Activated CD4-positive, alpha-beta T cell treated with anti-CD3 and anti-CD28 coated beads for 48 hours (primary cell): ENCODE measurements at regions not wholly inside any gene's neighbourhood (a gene's known extent, or its start where the extent isn't known, plus 50 kb on each side); places are given as distances from the start of the nearest gene placed in this dataset.
"Not testable (repeated sequence)": the region's sequence is repeated elsewhere in the genome, so short reads cannot be mapped to it uniquely, and the experiment has no call there.

Experiments used
- DNase-seq: peaks from one replicate; pipeline ENCODE4 v3.0.0-alpha.2; 2020

DNA sequence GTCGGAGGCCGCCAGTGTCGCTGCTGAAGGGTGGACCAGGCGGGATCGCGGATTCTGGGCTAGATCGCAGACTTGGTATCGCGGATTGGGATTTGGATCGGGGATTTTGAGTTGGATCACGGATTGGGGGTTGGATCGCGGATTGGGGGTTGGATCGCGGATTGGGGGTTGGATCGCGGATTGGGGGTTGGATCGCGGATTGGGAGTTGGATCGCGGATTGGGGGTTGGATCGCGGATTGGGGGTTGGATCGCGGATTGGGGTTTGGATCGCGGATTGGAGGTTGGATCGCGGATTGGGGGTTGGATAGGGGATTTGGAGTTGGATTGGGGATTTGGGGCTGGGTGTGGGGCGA, 93.1 kb upstream of the THOC3 start:
- not testable (repeated sequence) for DNase-seq

DNA sequence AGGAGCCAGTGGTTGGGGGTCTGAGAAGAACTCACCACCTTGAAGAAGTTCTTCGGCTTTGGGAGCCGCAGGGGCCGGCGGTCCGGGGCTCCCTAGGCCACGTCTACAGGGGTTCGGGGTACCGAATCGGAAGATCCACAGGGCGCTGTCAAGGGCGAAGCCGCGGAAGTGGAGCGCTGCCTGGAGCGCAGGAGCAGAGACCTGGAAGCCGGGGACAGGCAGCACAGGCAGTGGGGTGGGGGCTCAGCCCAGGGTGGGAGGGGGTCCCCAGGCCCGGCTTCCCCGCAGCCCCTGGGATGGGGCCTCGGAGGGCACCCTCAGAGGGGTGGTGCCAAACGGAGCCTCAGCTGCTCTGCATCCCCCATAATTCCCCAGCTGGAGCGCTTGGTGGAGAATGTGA, 93.5 kb upstream of the THOC3 start:
- DNase-seq: not testable (repeated sequence)

DNA sequence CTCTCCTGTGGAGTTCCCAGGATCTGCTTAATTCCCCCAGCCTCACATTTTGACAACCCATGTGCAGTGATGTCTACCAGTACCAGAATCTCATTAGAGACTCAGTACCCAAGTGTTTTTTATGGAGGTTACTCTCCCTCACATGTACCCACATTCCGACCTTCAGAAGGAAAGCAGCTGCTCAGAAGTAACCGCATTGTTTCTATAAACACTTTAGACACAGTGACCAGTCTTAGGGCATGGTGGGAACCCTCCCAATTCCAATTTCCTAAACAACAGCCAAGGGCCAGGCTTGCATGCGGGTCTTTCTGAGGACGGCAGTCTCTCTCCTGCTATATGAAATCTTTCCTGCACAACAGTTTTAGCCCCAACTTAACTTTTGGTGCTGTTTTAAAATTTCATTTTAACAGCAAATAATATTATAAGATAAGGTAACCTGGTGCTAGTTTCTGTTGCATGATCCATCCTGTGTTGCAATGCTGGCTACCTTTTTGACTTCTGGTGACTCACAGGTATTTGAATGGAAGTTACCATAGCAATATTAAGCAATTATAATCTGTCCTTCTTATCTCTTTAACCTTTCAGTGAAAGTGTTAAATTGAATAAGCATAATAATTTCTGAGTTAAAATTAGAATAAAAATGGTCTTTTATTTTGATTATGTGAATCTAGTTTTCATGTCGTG, 98.3 kb upstream of the THOC3 start:
- not testable (repeated sequence) for DNase-seq

DNA sequence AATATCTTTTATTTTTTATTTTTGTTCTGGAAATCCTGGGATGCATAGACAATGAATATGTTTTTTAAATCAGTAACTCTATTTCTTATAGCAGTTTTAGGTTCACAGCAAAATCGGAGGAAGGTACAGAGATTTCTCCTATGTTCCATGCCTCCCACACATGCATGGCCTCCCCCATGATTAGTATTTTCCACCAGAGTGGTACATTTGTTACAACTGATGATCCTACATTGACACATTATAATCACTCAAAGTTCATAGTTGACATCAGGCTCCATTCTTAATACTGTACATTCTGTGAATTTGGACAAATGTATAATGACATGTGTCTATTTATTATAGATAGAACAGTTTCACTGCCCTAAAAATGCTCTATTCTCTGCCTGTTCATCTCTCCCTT, 99.0 kb upstream of the THOC3 start:
- peak; percentile 15 for DNase-seq

DNA sequence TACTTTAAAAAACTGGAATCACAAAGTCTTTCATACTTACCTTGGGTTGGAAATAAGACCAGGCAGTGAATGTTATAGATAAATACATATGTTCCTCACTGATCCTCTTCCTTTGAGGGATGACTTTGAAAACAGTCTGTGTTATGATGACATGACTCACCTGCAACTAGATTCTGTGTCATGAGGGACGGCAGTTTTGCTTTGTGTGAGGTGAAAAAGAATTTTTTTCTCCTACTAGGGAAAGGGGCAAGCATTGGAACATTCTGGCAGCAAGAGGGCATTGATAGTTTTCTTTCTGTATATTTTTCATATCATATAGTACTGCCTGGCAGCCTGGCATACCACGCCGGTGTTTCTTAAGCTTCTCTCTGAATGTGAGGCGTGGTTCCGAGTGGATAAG, 99.8 kb upstream of the THOC3 start:
- peak; percentile 28 for DNase-seq

DNA sequence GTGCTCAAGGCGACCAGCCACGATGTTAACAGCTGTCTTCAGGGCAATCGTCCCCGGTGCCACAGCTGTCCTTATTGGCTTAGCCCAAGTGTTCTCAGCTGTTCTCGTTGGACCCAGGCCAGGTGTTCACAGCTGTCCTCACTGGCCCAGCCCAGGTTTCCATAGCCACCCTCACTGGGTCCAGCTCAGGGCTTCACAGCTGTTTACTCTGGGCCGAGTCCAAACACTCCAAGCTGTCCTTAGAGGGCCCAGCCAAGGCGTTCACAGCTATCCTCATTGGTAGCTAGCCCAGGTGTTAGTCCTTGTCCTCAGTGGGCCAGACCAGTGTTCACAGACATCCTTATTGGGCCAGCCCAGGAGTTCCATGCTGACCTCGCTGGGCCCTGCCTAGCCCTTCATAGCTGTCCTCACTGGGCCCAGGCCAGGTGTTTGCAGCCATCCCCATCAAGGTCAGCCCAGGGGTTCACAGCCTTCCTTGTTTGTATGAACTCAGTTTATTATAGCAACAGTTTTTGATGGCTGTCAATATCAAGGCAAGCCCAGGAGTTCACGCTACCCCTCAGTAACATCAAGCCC, 106.0 kb upstream of the THOC3 start:
- not testable (repeated sequence) for DNase-seq

DNA sequence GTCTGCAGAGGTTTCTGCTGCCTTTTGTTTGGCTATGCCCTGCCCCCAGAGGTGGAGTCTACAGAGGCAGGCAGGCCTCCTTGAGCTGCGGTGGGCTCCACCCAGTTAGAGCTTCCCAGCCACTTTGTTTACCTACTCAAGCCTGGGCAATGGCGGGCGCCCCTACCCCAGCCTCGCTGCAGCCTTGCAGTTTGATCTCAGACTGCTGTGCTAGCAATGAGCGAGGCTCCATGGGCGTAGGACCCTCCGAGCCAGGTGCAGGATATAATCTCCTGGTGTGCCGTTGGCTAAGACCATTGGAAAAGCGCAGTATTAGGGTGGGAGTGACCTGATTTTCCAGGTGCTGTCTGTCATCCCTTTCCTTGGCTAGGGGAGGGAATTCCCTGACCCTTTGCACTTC, 115.6 kb upstream of the THOC3 start:
- DNase-seq: not testable (repeated sequence)

DNA sequence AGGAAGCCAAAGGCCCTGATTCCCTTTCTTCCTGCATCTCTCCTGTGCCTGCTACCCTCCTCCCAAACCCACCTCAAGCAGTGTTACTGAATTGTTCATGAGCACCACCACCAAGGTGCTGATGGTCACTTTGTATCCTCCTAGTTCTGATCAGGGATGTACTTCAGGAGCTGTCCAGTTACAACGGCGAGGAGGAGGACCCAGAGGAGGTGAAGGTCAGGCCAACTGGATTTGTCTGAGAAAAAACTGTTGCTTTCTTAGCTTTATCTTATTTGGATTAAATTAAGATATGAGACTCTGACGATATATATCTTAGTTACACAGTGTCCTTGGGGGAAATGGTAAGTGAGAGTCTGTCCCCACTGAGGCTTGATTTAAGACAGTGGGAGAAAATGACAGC, 135.0 kb upstream of the THOC3 start:
- not testable (repeated sequence) for DNase-seq

DNA sequence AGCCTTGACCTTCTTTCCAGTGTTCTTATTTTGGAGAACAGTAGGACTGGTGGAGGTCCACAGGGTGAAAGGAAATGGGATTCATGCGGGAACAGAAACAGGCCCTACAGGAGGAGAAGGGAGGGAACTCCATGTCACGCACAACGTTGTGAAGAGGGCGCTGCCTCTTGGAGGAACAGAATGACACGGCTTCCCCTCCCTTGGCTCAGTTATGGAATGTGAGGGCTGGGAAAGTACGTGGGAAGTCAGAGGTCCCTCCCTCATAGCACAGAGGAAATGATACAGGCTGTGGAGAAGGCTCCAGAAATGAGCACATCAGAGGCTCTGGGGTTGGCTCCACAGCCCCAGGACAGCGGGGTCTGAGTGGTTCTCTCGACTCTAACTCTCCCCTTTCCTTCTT, 125.3 kb upstream of the SIMC1 start:
- DNase-seq: not testable (repeated sequence)

DNA sequence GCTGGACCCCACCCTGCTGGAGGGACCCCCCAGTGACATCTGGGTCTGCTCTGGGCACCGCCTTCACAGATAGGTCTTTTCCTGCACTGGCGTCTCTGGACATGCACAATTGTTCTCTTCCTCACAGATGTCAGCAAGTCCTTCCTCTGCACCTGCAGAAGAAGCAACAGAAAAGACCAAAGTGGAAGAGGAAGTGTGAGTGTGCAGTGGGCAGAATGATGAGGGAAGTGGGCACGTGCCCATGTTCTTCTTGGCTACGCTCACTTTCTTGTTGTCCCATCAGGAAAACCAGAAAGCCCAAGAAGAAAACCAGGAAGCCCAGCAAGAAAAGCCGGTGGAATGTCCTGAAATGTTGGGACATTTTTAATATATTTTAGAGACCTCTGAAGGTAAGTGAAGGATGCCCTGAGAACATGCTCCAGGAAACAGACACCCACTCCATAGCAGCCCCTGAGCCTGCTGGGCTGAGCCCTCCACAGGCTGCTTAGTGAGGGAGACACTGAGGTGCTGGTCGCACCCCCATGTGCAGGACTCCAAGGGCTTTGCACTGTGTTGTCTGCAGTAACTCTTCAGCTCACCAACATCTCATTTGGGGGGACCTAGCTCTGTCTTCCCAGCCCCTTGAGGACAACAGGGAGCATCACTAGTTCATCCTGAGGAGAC, 124.4 kb upstream of the SIMC1 start:
- DNase-seq: not testable (repeated sequence)

DNA sequence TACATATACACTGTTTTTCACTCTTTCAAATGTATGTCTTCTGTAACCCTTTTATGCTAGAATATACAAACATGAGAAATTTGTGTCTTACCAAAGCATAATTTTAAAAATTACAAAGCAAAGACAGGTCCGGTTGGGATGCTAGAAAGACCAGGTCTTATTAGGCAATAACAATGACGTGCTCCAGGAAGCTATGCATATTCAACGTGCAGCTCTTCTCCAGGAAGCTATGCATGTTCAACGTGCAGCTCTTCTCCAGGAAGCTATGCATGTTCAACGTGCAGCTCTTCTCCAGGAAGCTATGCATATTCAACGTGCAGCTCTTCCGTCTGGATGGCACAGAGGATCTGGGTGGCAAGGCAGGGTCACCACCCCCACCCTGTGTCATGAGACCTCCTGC, 123.4 kb upstream of the SIMC1 start:
- not testable (repeated sequence) for DNase-seq

DNA sequence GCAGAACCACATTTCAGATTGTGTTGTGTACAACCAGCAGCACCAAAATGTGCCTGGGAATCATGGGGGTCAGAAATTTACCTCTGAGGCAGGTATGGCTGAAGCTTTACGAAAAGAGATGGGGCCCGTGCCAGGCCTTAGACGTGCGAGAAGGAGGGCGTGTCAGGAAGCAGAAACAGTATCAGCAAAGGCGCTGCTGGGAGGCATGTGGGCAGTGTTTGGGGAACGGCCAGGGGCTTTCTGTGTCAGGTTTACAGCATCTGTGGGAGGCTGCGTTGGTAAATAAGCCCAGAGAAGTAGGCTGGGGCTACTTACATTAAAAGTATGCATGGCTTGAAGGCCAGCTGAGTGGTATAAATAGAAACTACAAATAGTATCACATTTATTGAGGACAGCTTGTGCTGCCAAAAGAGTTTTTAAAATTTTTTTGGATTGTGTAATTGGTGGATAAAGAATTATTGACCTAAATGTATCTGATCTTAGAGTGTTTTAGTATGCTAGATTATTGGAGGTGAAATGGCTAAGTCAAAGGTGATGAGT, 120.5 kb upstream of the SIMC1 start:
- not testable (repeated sequence) for DNase-seq

DNA sequence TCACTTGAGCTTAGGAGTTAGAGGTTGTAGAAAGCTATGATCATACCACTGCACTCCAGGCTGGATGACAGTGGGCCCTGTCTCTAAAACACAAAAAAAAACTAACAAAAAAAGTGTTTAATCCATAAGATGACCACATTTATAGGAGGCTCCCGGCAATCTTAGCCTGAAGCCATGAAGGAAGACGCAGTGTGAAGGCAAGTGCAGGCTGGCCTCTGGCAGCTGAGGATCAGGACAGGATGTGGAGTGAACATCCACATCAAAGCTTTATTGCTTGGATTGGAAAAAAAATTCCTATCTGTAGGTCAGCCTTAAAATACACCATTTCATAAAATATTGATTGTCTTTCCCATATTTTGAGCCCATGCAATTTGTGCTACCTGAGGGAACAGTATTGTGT, 115.9 kb upstream of the SIMC1 start:
- not testable (repeated sequence) for DNase-seq

DNA sequence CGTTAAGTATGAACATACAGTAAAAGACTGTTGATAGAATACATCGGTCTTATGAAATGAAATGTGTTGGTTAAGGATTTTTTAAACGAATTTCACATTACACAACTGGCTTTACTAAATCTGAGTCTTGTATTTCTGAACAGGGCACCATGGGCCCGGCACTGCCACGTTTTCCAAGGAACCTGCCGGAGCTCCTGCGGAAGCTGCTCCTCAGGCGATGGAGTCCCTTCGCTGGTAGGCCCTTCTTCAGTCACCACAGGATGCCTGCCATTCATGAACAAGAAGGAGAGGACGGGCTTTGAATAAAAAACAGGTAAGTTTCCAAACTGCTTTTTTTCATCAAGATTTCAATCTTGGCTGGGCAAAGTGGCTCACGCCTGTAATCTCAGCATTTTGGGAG, 114.1 kb upstream of the SIMC1 start:
- DNase-seq: not testable (repeated sequence)

DNA sequence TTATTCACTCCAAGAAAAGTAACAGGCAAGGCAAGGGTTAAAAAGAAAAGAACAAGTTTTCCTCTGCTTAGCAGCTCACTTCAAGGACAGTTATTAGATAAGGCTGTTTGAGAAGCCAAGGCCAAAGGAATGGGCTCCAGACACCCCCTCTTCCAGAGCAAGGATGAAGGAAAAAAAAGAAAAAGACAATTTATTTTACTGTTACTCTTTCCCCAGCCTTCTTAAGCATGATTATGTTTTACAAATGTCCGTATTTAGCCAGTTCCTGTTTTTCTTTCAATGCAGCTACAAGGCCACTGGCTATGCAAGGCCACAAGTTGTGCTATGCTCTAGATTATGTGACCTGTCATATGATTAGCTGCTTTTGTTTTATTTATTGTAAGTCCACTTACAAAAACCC, 106.5 kb upstream of the SIMC1 start:
- DNase-seq: no peak

DNA sequence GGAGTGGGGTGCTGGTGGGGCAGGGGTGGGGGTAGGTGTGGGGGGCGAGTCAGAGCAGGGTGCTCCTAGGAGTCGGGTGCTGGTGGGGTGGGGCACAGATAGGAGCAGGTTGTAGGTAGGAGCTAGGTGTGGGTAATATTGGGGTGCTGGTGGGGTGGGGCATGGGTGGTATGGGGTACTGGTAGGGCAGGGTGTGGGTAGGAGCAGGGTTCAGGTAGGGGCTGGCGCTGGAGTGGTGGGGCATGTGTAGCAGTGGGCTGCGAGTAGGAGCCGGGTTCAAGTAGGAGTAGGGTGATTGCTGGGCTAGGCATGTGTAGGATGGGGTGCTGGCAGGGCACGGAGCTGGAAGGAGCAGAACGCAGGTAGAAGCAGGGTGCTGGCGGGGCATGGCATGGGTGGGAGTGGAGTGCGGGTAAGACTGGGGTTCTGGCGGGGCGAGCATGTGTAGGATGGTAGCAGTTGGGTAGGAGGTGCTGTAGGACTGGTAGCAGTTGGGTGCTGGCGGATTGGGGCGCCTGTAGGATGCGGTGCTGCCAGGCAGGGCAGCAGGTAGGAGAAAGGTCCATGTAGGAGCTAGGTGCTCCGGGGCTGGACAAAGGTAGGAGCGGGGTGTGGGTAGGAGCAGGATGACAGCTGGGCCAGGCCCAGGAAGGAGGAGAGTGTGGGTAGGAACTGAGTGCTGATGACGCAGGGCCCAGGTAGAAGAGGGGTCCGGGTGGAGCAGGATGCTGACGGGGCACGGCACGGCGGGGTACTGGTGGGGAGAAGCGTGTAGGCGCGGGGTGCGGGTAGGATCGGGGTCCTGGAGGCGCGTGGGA, 105.5 kb upstream of the SIMC1 start:
- DNase-seq: no peak

DNA sequence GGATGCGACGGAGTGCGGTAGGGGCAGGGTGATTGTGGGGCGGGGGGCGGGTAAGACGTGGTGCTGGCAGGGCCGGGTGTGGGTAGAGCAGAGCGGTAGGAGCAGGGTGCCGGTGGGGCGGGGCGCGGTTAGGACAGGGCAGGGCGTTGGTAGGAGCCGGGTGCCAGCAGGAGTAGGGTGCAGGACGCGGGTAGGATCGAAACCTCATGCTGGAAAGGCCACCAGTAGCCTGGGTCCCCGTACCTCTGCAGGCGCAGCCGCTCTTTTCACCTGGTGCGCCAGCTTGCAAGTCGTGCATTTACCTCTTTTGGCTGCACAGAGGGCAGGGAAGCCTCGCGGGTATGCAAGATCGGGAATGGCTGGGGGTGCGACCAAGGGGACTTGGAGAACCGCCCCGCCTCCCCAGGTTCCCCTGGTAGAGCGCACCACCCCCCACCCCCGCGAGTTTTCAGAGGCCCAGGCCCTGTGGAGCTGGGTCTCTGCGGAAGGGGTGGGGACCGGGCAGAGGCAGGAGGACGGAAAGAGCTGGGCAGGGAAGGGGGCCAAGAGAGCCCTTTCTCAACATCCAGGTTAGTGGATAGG, 104.8 kb upstream of the SIMC1 start:
- DNase-seq: peak; percentile 32

DNA sequence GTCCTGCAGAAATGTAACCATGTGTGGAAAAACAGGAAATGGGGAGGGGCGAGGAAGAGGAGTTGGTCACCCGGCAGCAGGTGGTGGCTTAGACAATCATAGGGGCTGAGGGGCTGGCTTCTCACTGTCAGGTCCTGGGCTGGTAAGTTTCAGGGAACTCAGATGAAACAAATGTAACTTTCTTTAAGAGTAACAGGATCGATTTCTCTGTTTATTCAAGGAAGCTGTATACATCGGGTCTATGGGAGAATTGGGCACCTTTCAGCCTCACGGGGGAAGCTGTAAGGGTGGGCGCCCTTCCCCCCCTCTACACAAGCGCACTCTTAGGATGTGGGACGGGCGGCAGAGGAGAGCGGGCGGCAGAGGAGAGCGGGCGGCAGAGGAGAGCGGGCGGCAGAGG, 104.3 kb upstream of the SIMC1 start:
- no peak for DNase-seq

DNA sequence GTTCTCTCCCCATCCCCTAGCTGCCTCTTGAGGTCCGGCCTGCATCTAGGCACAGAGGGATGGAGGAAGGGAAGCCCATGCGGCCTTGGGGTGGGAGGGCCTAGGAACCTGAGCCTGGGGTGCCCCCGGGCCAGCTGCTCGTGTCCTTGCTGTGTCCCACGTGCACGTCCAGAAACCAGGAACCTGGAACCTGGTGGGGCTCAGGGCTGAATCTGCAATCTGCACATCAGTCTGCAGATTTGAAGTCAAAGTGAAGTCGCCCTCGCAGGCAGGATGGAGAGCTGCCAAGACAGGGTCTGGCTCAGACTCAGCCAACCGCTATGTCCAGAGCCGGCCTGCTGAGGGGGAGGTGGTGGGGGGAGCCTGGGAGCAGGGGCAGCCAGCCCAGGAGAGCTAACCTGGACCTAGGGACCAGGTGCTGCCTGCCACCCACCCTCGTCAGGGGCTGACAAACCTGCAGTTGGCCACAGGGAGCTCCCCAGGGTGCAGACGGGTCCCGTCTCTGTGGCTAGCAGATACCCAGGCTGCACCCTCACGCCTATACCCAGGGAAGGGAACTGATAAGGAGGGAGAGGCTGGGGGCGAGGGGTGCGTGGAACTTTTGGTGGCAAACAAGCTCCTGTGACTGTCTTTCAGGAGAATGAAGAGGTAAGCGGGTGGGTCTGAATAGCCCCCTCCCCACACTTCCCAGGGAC, 103.5 kb upstream of the SIMC1 start:
- no peak for DNase-seq

DNA sequence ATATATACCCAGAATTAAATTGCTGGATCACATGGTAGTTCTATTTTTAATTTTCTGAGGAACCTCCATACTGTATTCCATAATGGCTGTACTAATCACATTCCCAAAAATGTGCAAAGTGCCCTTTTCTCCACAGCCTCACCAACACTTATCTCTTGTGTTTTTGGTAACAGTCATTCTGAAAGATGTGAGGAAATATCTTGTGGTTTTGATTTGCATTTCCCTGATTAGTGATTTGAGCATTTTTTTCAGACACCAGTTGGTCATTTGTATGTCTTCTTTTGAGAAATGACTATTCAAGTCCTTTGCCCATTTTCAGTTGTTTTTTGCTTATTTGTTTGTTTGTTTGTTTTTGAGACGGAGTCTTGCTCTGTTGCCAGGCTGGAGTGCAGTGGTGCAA, 98.1 kb upstream of the SIMC1 start:
- not testable (repeated sequence) for DNase-seq

DNA sequence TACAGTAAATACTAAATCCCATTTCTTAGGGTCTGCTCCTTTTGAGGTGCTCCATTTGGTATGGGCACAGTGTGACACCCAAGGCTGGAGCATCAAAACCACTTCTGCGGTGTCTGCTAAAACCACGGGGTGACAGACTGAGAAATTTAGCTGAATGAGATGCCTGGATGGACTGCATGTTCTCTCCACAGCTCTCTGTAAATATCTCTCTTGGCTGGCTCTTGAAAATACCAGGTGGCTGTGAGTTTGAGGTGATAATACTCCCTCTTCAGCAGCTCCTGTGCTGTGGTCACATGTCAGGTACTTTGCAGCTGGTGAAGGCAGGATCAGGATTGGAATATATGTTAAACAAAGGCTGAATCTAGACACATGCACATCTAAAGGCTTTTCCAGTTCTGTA, 93.7 kb upstream of the SIMC1 start:
- DNase-seq: no peak

DNA sequence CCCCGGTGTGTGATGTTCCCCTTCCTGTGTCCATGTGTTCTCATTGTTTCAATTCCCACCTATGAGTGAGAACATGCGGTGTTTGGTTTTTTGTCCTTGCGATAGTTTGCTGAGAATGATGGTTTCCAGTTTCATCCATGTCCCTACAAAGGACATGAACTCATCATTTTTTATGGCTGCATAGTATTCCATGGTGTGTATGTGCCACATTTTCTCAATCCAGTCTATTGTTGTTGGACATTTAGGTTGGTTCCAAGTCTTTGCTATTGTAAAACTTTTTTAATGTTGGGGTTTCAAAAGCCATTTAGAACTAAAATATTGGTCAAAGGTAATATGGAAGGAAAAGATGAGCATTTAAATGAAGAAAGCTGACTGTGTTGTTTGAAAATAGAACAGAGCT, 88.3 kb upstream of the SIMC1 start:
- not testable (repeated sequence) for DNase-seq
